GM18519 (cell line): ENCODE measurements at regions not wholly inside any gene's neighbourhood (a gene's known extent, or its start where the extent isn't known, plus 50 kb on each side); places are given as distances from the start of the nearest gene placed in this dataset.
"Not testable (repeated sequence)": the region's sequence is repeated elsewhere in the genome, so short reads cannot be mapped to it uniquely, and the experiment has no call there.

Experiments used
- ATAC-seq: cut with Tn5 transposase; IDR thresholded peaks from one replicate; pipeline ENCODE4 v1.9.1; 2021; ENCODE audit warnings: mild to moderate bottlenecking, moderate library complexity; ENCODE audit not compliant: unreplicated experiment, low FRiP score

GRCh38 chr12:97968641-97969197 lies 506.1 kb downstream of the RMST start:
- ATAC-seq = no peak

DNA sequence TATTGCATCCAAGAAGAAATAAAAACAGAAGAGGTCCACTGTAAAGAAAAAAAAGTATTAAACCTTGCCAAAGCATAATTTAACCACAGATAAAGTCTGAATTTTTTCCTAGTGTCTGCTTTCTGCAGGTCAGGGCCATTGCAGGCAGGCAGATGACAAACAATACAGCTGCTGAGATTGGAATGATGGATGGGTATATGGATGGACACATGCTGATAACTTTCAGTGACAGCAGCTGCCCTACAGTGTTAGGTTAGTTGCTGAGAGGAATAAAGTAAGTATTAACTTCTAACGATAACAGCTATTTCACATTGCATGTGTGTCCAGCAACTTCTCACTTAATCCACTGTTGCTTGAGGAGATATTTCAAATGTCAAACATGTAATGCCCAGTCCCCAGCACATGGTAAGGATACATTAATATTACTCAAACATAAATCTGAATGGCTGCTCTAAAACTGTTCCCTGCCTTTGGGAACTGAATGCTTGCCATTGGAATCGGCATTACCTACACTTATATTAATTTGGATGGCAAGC lies 515.3 kb downstream of the RMST start:
- no peak for ATAC-seq

DNA sequence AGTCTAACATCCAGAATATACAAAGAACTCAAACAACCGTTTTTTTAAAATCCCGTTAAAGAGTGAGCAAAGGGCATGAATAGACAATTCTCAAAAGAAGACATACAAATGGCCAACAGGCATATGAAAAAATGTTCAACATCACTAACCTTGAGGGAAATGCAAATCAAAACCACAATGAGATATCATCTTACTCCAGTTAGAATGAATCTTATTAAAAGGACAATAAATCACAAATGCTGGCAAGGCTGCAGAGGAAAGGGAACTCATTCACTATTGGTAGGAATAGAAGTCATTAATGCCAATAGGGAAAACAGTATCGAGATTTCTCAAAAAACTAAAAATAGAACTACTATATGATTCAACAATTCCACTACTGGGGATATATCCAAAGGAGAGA lies 520.1 kb downstream of the RMST start:
- no peak for ATAC-seq

- ATAC-seq = no peak
Observed at GRCh38 chr12:97983796-97984195, 521.2 kb downstream of the RMST start.

DNA sequence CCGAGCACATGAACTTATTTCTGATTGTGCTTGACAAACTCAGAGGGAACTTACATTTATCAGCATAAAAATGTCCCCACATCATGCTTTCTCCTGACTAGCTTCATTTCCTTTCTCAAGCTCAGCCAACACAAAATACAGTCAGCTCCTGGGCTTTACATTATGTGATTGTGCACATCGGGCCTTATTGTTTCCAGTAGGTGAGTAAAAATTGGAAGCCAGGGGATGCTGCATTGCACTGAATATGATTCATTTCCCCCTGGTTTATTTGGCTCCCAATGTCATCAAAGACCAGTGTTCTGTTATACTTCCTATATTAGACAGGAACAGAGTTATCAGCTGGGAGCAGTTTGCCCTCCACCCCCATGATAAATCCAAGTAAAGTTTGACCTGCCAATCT lies 521.8 kb downstream of the RMST start:
- no peak for ATAC-seq

- no peak for ATAC-seq
Observed at GRCh38 chr12:97984974-97985580, 522.5 kb downstream of the RMST start.

- ATAC-seq = no peak
Observed at GRCh38 chr12:97985834-97986233, 523.2 kb downstream of the RMST start.

DNA sequence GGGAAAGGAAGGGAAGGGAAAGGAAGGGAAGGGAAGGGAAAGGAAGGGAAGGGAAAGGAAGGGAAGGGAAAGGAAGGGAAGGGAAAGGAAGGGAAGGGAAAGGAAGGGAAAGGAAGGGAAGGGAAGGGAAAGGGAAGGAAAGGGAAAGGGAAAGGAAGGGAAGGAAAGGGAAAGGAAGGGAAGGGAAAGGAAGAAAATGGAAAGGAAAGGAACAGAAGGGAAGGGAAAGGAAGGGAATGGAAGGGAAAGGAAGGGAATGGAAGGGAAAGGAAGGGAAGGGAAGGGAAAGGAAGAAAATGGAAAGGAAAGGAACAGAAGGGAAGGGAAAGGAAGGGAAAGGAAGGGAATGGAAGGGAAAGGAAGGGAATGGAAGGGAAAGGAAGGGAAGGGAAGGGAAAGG lies 526.0 kb downstream of the RMST start:
- not testable (repeated sequence) for ATAC-seq

- ATAC-seq = no peak
Observed at GRCh38 chr12:97989366-97989940, 525.9 kb upstream of the TMPO start.

- no peak for ATAC-seq
Observed at GRCh38 chr12:97994746-97995484, 520.5 kb upstream of the TMPO start.

GRCh38 chr12:97995559-97995958 lies 519.8 kb upstream of the TMPO start:
- ATAC-seq = no peak

- no peak for ATAC-seq
Observed at GRCh38 chr12:98001430-98001829, 514.0 kb upstream of the TMPO start.

DNA sequence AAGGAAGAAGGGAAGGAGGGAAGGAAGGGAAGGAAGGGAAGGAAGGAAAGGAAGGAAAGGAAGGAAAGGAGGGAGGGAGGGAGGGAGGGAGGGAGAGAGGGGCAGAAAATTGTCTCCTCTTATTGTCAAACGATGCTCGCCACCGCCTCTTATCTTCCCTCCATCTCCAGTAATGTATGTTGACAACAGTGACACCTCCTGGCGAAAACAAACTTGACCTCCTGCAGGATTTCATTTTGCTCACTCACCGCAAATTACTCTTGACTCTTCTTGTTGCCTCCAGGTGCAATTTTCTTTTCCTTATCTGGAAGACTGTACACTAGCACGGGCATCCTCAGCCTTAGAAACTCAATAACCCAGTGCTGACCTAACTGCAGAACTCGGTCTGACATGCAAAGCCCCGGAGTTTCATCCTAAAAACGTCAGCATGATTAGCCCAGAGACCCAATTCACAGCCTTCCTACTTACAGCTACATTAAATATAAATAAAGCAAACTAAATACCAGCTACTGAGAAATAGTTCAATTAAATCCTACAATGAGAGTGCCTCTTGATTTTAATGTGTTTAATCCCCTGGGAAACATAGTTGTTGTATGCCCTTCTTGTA lies 512.4 kb upstream of the TMPO start:
- peak; percentile 74 for ATAC-seq

DNA sequence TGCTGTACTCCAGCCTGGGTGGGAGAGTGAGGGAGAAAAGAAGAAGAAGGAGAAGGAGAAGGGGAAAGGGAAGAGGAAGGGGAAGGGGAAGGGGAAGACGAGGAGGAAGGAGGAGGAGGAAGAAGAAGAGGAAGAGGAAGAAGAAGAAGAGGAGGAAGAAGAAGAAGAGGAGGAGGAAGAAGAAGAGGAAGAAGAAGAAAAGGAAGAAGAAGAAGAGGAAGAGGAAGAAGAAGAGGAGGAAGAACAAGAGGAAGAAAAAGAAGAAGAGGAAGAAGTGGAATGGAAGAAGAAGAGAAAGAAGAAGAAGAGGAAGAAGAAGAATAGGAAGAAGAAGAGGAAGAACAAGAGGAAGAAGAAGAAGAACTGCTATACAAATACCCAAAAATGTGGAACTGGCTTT lies 507.4 kb upstream of the TMPO start:
- no peak for ATAC-seq

GRCh38 chr12:98013560-98013959 lies 501.8 kb upstream of the TMPO start:
- no peak for ATAC-seq

- no peak for ATAC-seq
Observed at GRCh38 chr12:98018836-98019235, 496.6 kb upstream of the TMPO start.

DNA sequence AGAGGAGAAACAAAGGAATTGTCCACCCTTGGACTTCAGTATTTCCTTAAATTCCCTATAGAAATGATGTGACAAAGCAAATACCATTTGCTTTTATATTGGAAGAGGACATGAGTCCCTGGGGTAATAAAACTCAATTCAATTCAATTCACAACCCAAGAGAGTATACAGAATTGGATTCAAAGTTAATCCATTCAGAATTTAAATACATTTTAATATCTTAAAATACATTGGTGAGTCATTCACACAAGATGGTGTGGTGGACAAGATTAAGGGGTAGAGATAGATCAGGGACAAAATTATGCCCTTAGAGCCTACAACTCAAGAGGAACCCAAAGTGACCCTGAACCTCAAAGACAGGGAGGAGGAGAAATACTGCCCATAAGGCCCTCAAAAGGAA lies 495.0 kb upstream of the TMPO start:
- no peak for ATAC-seq

- no peak for ATAC-seq
Observed at GRCh38 chr12:98022961-98023360, 492.4 kb upstream of the TMPO start.

DNA sequence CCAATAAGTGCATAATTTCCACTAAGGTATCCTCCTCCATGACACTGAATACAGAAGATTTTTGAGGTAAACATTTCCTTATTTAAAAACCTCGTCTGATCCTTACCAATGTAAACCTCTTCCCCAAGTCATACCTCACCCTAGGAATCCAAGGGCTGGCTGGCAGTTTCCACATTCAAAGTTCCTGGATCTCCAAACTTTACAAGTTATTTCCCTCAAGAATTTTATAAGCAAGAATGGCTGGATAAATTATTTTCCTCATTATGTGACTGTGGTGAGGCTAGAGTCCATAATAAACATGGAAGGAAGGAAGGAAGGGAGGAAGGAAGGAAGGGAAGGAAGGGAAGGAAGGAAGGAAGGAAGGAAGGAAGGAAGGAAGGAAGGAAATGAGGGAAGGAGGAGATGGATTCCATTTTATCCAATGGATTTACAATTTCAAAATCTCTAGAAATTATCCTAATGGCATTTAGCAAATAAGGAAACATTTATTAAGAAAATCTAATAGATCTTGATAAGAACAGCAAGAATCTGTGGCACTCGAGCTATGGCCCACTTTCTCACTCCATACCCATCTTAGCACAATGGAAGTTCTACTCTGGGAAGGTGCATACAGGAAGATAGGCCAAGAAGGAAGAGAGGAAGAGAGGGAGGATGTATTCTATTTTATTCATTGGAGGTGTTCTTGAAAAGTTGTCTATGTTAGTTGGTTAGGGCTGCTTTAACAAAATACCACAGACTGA lies 477.8 kb upstream of the TMPO start:
- ATAC-seq = no peak

GRCh38 chr12:98042668-98043067 lies 472.7 kb upstream of the TMPO start:
- no peak for ATAC-seq
